ENCODE measurements at regions not wholly inside any gene's neighbourhood (a gene's known extent, or its start where the extent isn't known, plus 50 kb on each side); places are given as distances from the start of the nearest gene placed in this dataset.

GRCh38 chr12:75634244-75635222, 123.1 kb upstream of the KRR1 start:
- Histone ChIP-seq H3F3A (ENCODE audit: insufficient read depth) (peaks cover 21% of the 10 kb centered on the region), H4K20me1 (ENCODE audit: insufficient read depth) (no peaks in the 10 kb centered on the region), H3K79me2 (ENCODE audit: insufficient read depth) (no peaks in the 10 kb centered on the region), H3K27ac (no peak overlapping the region), H3K36me3 (ENCODE audit: low read depth) (no peaks in the 10 kb centered on the region), H3K9ac (no peak overlapping the region), H3K27me3 (replicated peaks; ENCODE audit: insufficient read depth) (no peaks in the 10 kb centered on the region), H3K9me3 (ENCODE audit: low read depth) (no peaks in the 10 kb centered on the region), H3K4me1 (ENCODE audit: insufficient read depth) (peaks cover 17% of the 10 kb centered on the region), H3K4me3 (no peak overlapping the region), H2AFZ (no peak overlapping the region), H3K9me2 (ENCODE audit: insufficient read depth) (no peaks in the 10 kb centered on the region), H3K4me2 (ENCODE audit: unreplicated experiment) (no peak overlapping the region)
- WGBS, 2 experiments (ENCODE audit: low coverage in 1 of 2, low lambda C conversion rate in 2 of 2, missing lambda C conversion rate in 2 of 2), result 66 to 80% methylated on average over 3 of the region's 3 CpGs
- TF ChIP-seq EZH2phosphoT487 (IDR thresholded peaks at IDR 0.05; ENCODE audit: insufficient read depth, low read depth) (no peak), EZH2 (IDR thresholded peaks at IDR 0.05; ENCODE audit: insufficient read depth, poor library complexity, severe bottlenecking) (no peak)
- in situ Hi-C loops (cut with MboI), result no loop called here
- DNase-seq, result no peak

- Histone ChIP-seq H3K36me3 (ENCODE audit: low read depth) (no peaks in the 10 kb centered on the region), H2AFZ (no peak overlapping the region), H3K27me3 (replicated peaks; ENCODE audit: insufficient read depth) (no peaks in the 10 kb centered on the region), H3K4me3 (no peak overlapping the region), H3K27ac (no peak overlapping the region), H3K79me2 (ENCODE audit: insufficient read depth) (no peaks in the 10 kb centered on the region), H3K9me3 (ENCODE audit: low read depth) (no peaks in the 10 kb centered on the region), H3K4me2 (ENCODE audit: unreplicated experiment) (no peak overlapping the region), H3K9ac (no peak overlapping the region), H4K20me1 (ENCODE audit: insufficient read depth) (no peaks in the 10 kb centered on the region), H3K9me2 (ENCODE audit: insufficient read depth) (no peaks in the 10 kb centered on the region), H3F3A (ENCODE audit: insufficient read depth) (peaks cover 21% of the 10 kb centered on the region), H3K4me1 (ENCODE audit: insufficient read depth) (peaks cover 17% of the 10 kb centered on the region)
- no peak for DNase-seq
- 78 to 84% methylated on average over 3 of the region's 3 CpGs for WGBS, 2 experiments (ENCODE audit: low coverage in 1 of 2, low lambda C conversion rate in 2 of 2, missing lambda C conversion rate in 2 of 2)
- no peak for TF ChIP-seq EZH2phosphoT487 (IDR thresholded peaks at IDR 0.05; ENCODE audit: insufficient read depth, low read depth)
- TF ChIP-seq EZH2 (IDR thresholded peaks at IDR 0.05; ENCODE audit: insufficient read depth, poor library complexity, severe bottlenecking), result no peak
- in situ Hi-C loops (cut with MboI), result no loop called here
Observed at GRCh38 chr12:75633789-75634188, 122.4 kb upstream of the KRR1 start.

GRCh38 chr12:75632442-75632841, 121.0 kb upstream of the KRR1 start:
- H3K9me2 ChIP-seq (ENCODE audit: insufficient read depth), result no peaks in the 10 kb centered on the region
- no peaks in the 10 kb centered on the region for H3K9me3 ChIP-seq (ENCODE audit: low read depth)
- no peaks in the 10 kb centered on the region for H3K79me2 ChIP-seq (ENCODE audit: insufficient read depth)
- H3F3A ChIP-seq (ENCODE audit: insufficient read depth), result peaks cover 21% of the 10 kb centered on the region
- DNase-seq, result no peak
- 53 to 62% methylated on average over 3 of the region's 3 CpGs for WGBS, 2 experiments (ENCODE audit: low coverage in 1 of 2, low lambda C conversion rate in 2 of 2, missing lambda C conversion rate in 2 of 2)
- no peak overlapping the region for H3K4me3 ChIP-seq
- H3K36me3 ChIP-seq (ENCODE audit: low read depth), result no peaks in the 10 kb centered on the region
- no peak overlapping the region for H3K9ac ChIP-seq
- no peaks in the 10 kb centered on the region for H4K20me1 ChIP-seq (ENCODE audit: insufficient read depth)
- peaks cover 17% of the 10 kb centered on the region for H3K4me1 ChIP-seq (ENCODE audit: insufficient read depth)
- no peak overlapping the region for H3K4me2 ChIP-seq (ENCODE audit: unreplicated experiment)
- H2AFZ ChIP-seq, result peak overlapping the region; percentile 12; the same call in 1 of the 2 replicates
- no peak overlapping the region for H3K27ac ChIP-seq
- H3K27me3 ChIP-seq (replicated peaks; ENCODE audit: insufficient read depth), result no peaks in the 10 kb centered on the region
- in situ Hi-C loops (cut with MboI), result no loop called here
- no peak for TF ChIP-seq EZH2phosphoT487 (IDR thresholded peaks at IDR 0.05; ENCODE audit: insufficient read depth, low read depth)
- no peak for TF ChIP-seq EZH2 (IDR thresholded peaks at IDR 0.05; ENCODE audit: insufficient read depth, poor library complexity, severe bottlenecking)

GRCh38 chr12:75631831-75632230, 120.4 kb upstream of the KRR1 start:
- no peak overlapping the region for H3K4me3 ChIP-seq
- no peak overlapping the region for H3K27ac ChIP-seq
- no peaks in the 10 kb centered on the region for H4K20me1 ChIP-seq (ENCODE audit: insufficient read depth)
- TF ChIP-seq EZH2 (IDR thresholded peaks at IDR 0.05; ENCODE audit: insufficient read depth, poor library complexity, severe bottlenecking) (no peak), EZH2phosphoT487 (IDR thresholded peaks at IDR 0.05; ENCODE audit: insufficient read depth, low read depth) (no peak)
- H3K9me3 ChIP-seq (ENCODE audit: low read depth), result no peaks in the 10 kb centered on the region
- no peak overlapping the region for H3K4me2 ChIP-seq (ENCODE audit: unreplicated experiment)
- no peak overlapping the region for H2AFZ ChIP-seq
- peaks cover 17% of the 10 kb centered on the region for H3K4me1 ChIP-seq (ENCODE audit: insufficient read depth)
- H3K27me3 ChIP-seq (replicated peaks; ENCODE audit: insufficient read depth), result no peaks in the 10 kb centered on the region
- peaks cover 21% of the 10 kb centered on the region for H3F3A ChIP-seq (ENCODE audit: insufficient read depth)
- in situ Hi-C loops (cut with MboI), result no loop called here
- DNase-seq, result peak; percentile 36
- 32 to 36% methylated on average over 5 of the region's 5 CpGs for WGBS, 2 experiments (ENCODE audit: low coverage in 1 of 2, low lambda C conversion rate in 2 of 2, missing lambda C conversion rate in 2 of 2)
- H3K9me2 ChIP-seq (ENCODE audit: insufficient read depth), result no peaks in the 10 kb centered on the region
- H3K9ac ChIP-seq, result no peak overlapping the region
- H3K79me2 ChIP-seq (ENCODE audit: insufficient read depth), result no peaks in the 10 kb centered on the region
- H3K36me3 ChIP-seq (ENCODE audit: low read depth), result no peaks in the 10 kb centered on the region
